ENCODE measurements at regions not wholly inside any gene's neighbourhood (a gene's known extent, or its start where the extent isn't known, plus 50 kb on each side); places are given as distances from the start of the nearest gene placed in this dataset.

GRCh38 chr11:41989823-41990380 lies 530.5 kb upstream of the LRRC4C start:
- Histone ChIP-seq H3K9me2 (ENCODE audit: insufficient read depth, low read length) (no peaks in the 10 kb centered on the region), H3K4me3 (ENCODE audit: low read length) (no peak overlapping the region), H2AFZ (ENCODE audit: low read depth, low read length) (no peak overlapping the region), H3K79me2 (replicated peaks; ENCODE audit: insufficient read depth, low read length) (no peaks in the 10 kb centered on the region), H3K9ac (ENCODE audit: low read length) (no peak overlapping the region), H3K27me3 (ENCODE audit: insufficient read depth, low read depth, low read length) (no peaks in the 10 kb centered on the region), H3K4me2 (ENCODE audit: low read length) (no peak overlapping the region), H3K9me3 (ENCODE audit: low read length) (no peaks in the 10 kb centered on the region), H3K27ac (ENCODE audit: low read length) (no peak overlapping the region), H3F3A (ENCODE audit: insufficient read depth, low read length, poor library complexity, severe bottlenecking) (no peaks in the 10 kb centered on the region), H4K20me1 (ENCODE audit: insufficient read depth) (no peaks in the 10 kb centered on the region), H3K36me3 (ENCODE audit: insufficient read depth, low read length) (no peaks in the 10 kb centered on the region)
- TF ChIP-seq POLR2AphosphoS5 (IDR thresholded peaks at IDR 0.05) (no peak), TAF1 (IDR thresholded peaks at IDR 0.05; ENCODE audit: low read depth) (no peak), MXI1 (conservative IDR thresholded peaks at IDR 0.05; ENCODE audit: poor library complexity, severe bottlenecking) (no peak), EP300 (conservative IDR thresholded peaks at IDR 0.05; ENCODE audit: poor library complexity, severe bottlenecking) (no peak)

- no peak overlapping the region for H2AFZ ChIP-seq (ENCODE audit: low read depth, low read length)
- H3K27ac ChIP-seq (ENCODE audit: low read length) = peak overlapping the region; percentile 50
- H3K9ac ChIP-seq (ENCODE audit: low read length) = no peak overlapping the region
- peak; percentile 81 for TF ChIP-seq POLR2AphosphoS5 (IDR thresholded peaks at IDR 0.05)
- peak; percentile 54 for TF ChIP-seq REST (IDR thresholded peaks at IDR 0.05; ENCODE audit: borderline replicate concordance)
- TF ChIP-seq EZH2 (IDR thresholded peaks at IDR 0.05; ENCODE audit: borderline replicate concordance, insufficient read depth, low read length, poor library complexity, severe bottlenecking) = no peak
- no peak for TF ChIP-seq MXI1 (conservative IDR thresholded peaks at IDR 0.05; ENCODE audit: poor library complexity, severe bottlenecking)
- no peak for TF ChIP-seq SMC3 (conservative IDR thresholded peaks at IDR 0.05; ENCODE audit: poor library complexity)
- TF ChIP-seq TAF1 (IDR thresholded peaks at IDR 0.05; ENCODE audit: low read depth) = no peak
- no peak for TF ChIP-seq RAD21 (conservative IDR thresholded peaks at IDR 0.05)
- peak; percentile 89 for TF ChIP-seq EP300 (conservative IDR thresholded peaks at IDR 0.05; ENCODE audit: poor library complexity, severe bottlenecking)
- TF ChIP-seq CTCF (IDR thresholded peaks at IDR 0.05; ENCODE audit: poor library complexity, severe bottlenecking) = no peak
- H3K79me2 ChIP-seq (replicated peaks; ENCODE audit: insufficient read depth, low read length) = no peaks in the 10 kb centered on the region
- H3K4me2 ChIP-seq (ENCODE audit: low read length) = no peak overlapping the region
- no peak overlapping the region for H3K4me3 ChIP-seq (ENCODE audit: low read length)
- no peaks in the 10 kb centered on the region for H3F3A ChIP-seq (ENCODE audit: insufficient read depth, low read length, poor library complexity, severe bottlenecking)
- no peaks in the 10 kb centered on the region for H3K27me3 ChIP-seq (ENCODE audit: insufficient read depth, low read depth, low read length)
- no peaks in the 10 kb centered on the region for H3K36me3 ChIP-seq (ENCODE audit: insufficient read depth, low read length)
- no peaks in the 10 kb centered on the region for H3K9me2 ChIP-seq (ENCODE audit: insufficient read depth, low read length)
- no peaks in the 10 kb centered on the region for H4K20me1 ChIP-seq (ENCODE audit: insufficient read depth)
- no peaks in the 10 kb centered on the region for H3K9me3 ChIP-seq (ENCODE audit: low read length)
Measured at GRCh38 chr11:41996533-41996932, 537.1 kb upstream of the LRRC4C start.
